GM12878 (cell line): ENCODE measurements at regions not wholly inside any gene's neighbourhood (a gene's known extent, or its start where the extent isn't known, plus 50 kb on each side); places are given as distances from the start of the nearest gene placed in this dataset.

Source experiments
- ATAC-seq: fragments of 200-7000 bp; cut with Tn5 transposase; 3 replicates; pipeline ENCODE4 v1.9.1; 2020; ENCODE audit warnings: mild to moderate bottlenecking, moderate library complexity
- BruUV-seq: library from RNA; stranded (reverse); fragments of 400-500 nt; replicated peaks from 2 replicates; lab custom pipeline; 2021; lab: Mats Ljungman, UMichigan
- CTCF ChIA-PET: fragments of 300-600 bp; sonication (Branson Sonifier 250); formaldehyde crosslinking; extraction: SDS; loops from one replicate; lab custom pipeline; 2021; ENCODE audit warnings: inconsistent platforms; lab: Yijun Ruan, JAX
- POLR2A ChIA-PET: fragments of 350-600 bp; formaldehyde crosslinking; extraction: SDS; loops from one replicate; lab custom pipeline; 2021; ENCODE audit warnings: inconsistent platforms; lab: Charles Lee
- RAD21 ChIA-PET: fragments of 300-600 bp; sonication (Branson Sonifier 250); formaldehyde crosslinking; loops from one replicate; lab custom pipeline; 2023; ENCODE audit warnings: antibody characterized with exemption; ENCODE audit not compliant: unreplicated experiment; lab: Charles Lee
- SMC1A ChIA-PET: fragments of 300-600 bp; sonication (Branson Sonifier 250); formaldehyde crosslinking; loops from one replicate; lab custom pipeline; 2023; ENCODE audit not compliant: unreplicated experiment, uncharacterized antibody; lab: Charles Lee
- DNase-seq: peaks from one replicate; pipeline ENCODE4 v3.0.0-alpha.2; 2011; ENCODE audit warnings: low read depth, low spot score
- FAIRE-seq: peaks from 3 replicates; lab custom pipeline; 2011; peaks lifted over from hg19 to GRCh38; lab: Jason Lieb, UNC
- H2AFZ ChIP-seq: 2 replicates; pipeline ENCODE4 v1.6.0; 2011; ENCODE audit warnings: low read depth, low read length, control low read depth; ENCODE audit not compliant: control insufficient read depth
- H3K27ac ChIP-seq: 2 replicates; pipeline ENCODE4 v1.5.1; 2011; ENCODE audit warnings: control low read depth; ENCODE audit not compliant: control insufficient read depth, insufficient read depth
- H3K27me3 ChIP-seq, 2 experiments: replicated peaks in 1 of 2; 2 replicates each; pipeline versions ENCODE4 v1.6.0 to v1.6.1; 2011; ENCODE audit warnings: low read length in 1 of 2; ENCODE audit not compliant: control insufficient read depth in 2 of 2, insufficient read depth in 2 of 2
- H3K36me3 ChIP-seq, 2 experiments: 2 replicates each; pipeline ENCODE4 v1.5.1; 2011; ENCODE audit warnings: low read length in 1 of 2; ENCODE audit not compliant: control insufficient read depth in 2 of 2, insufficient read depth in 2 of 2
- H3K4me1 ChIP-seq: 2 replicates; pipeline ENCODE4 v1.6.1; 2011; ENCODE audit warnings: mild to moderate bottlenecking, low read length, moderate library complexity, mixed read lengths; ENCODE audit not compliant: control insufficient read depth, insufficient read depth
- H3K4me2 ChIP-seq: 2 replicates; pipeline ENCODE4 v1.6.0; 2011; ENCODE audit warnings: control low read depth; ENCODE audit not compliant: control insufficient read depth, insufficient read depth
- H3K4me3 ChIP-seq: fragments of 200-600 bp; sonication (generic); 2 replicates; pipeline ENCODE4 v1.5.1; 2016
- H3K79me2 ChIP-seq: 2 replicates; pipeline ENCODE4 v1.6.0; 2011; ENCODE audit warnings: low read length; ENCODE audit not compliant: control insufficient read depth, insufficient read depth
- H3K9ac ChIP-seq: 2 replicates; pipeline ENCODE4 v1.8.0; 2011; ENCODE audit warnings: low read length, control low read depth, mixed read lengths; ENCODE audit not compliant: control insufficient read depth, insufficient read depth
- H3K9me3 ChIP-seq: replicated peaks from 3 replicates; pipeline ENCODE4 v1.5.1; 2011; ENCODE audit warnings: mild to moderate bottlenecking, low read length; ENCODE audit not compliant: control insufficient read depth, insufficient read depth
- H4K20me1 ChIP-seq: 2 replicates; pipeline ENCODE4 v1.6.0; 2011; ENCODE audit not compliant: control insufficient read depth, insufficient read depth
- BMI1 ChIP-seq: fragments of 450-650 bp; IDR thresholded peaks from 2 replicates; pipeline ENCODE4 v1.6.1; 2016; ENCODE audit warnings: mild to moderate bottlenecking, moderate library complexity, borderline replicate concordance
- BRCA1 ChIP-seq: IDR thresholded peaks from 2 replicates; pipeline ENCODE4 v1.6.1; 2011; ENCODE audit warnings: low read depth, low read length, improper control_type of control experiment
- EED ChIP-seq: sonication (generic); IDR thresholded peaks from 2 replicates; pipeline ENCODE4 v1.6.1; 2016; ENCODE audit warnings: antibody characterized with exemption, low read depth
- EP300 ChIP-seq, 2 experiments: fragments of 150-350 bp in 1 of 2; IDR thresholded peaks; 2 replicates each; pipeline ENCODE4 v1.6.1; 2011 to 2012; ENCODE audit warnings: low read depth in 2 of 2, low read length in 2 of 2, borderline replicate concordance in 1 of 2, improper control_type of control experiment in 1 of 2, inconsistent platforms in 1 of 2; ENCODE audit not compliant: control insufficient read depth in 1 of 2
- JUNB ChIP-seq: IDR thresholded peaks from 2 replicates; pipeline ENCODE4 v1.6.1; 2016; ENCODE audit warnings: antibody characterized with exemption, mild to moderate bottlenecking
- LARP7 ChIP-seq: fragments of 450-650 bp; IDR thresholded peaks from 2 replicates; pipeline ENCODE4 v1.6.1; 2017; ENCODE audit warnings: mild to moderate bottlenecking
- PRDM15 ChIP-seq: fragments of 450-650 bp; formaldehyde crosslinking; IDR thresholded peaks from 2 replicates; pipeline ENCODE4 v1.4.0; 2020; ENCODE audit warnings: mild to moderate bottlenecking, moderate library complexity
- RAD21 ChIP-seq: IDR thresholded peaks from 2 replicates; pipeline ENCODE4 v1.6.1; 2011; ENCODE audit warnings: mild to moderate bottlenecking, low read depth, low read length, moderate library complexity; ENCODE audit not compliant: insufficient read depth
- SMAD1 ChIP-seq: fragments of 450-650 bp; IDR thresholded peaks from 2 replicates; pipeline ENCODE4 v1.6.1; 2018; ENCODE audit warnings: mild to moderate bottlenecking, low read depth; ENCODE audit not compliant: partially characterized antibody
- ZNF622 ChIP-seq: fragments of 450-650 bp; IDR thresholded peaks from 2 replicates; pipeline ENCODE4 v1.6.1; 2017; ENCODE audit warnings: mild to moderate bottlenecking, inconsistent platforms
- in situ Hi-C: fragments of 300-500 bp; cut with MboI; formaldehyde crosslinking; loops from 9 replicates; pipeline ENCODE4 v1.14.3; 2018; ENCODE audit warnings: mixed read lengths
- intact Hi-C: fragments of 100-400 bp; cut with micrococcal nuclease; formaldehyde crosslinking; loops from one replicate; pipeline ENCODE4 v1.14.2; 2022; ENCODE audit not compliant: unreplicated experiment
- TF ChIP-seq, protein P1 (sequence below): IDR thresholded peaks from 2 replicates; pipeline ENCODE4 v1.6.1; 2012; ENCODE audit warnings: low read depth, low read length, improper control_type of control experiment
- TF ChIP-seq, protein P2 (sequence below): fragments of 450-650 bp; formaldehyde crosslinking; IDR thresholded peaks from 2 replicates; pipeline ENCODE4 v1.4.0; 2022; ENCODE audit warnings: mild to moderate bottlenecking, moderate library complexity
- TF ChIP-seq, protein P3 (sequence below): fragments of 450-650 bp; IDR thresholded peaks from 2 replicates; pipeline ENCODE4 v1.6.1; 2017; ENCODE audit warnings: mild to moderate bottlenecking, moderate library complexity

GRCh38 chr10:4460267-4460666, 365.7 kb upstream of the AKR1E2 start:
- H3K36me3 ChIP-seq: no peaks in the 10 kb centered on the region
- DNase-seq: no peak
- no TSS peak for BruUV-seq
- in situ Hi-C loops (no loop called here), intact Hi-C loops (no loop called here)
- no peak for ATAC-seq
- no peak overlapping the region for H3K4me3 ChIP-seq
- no peak overlapping the region for H3K27ac ChIP-seq
- no peak overlapping the region for H2AFZ ChIP-seq
- no peaks in the 10 kb centered on the region for H4K20me1 ChIP-seq
- no peaks in the 10 kb centered on the region for H3K79me2 ChIP-seq
- no peaks in the 10 kb centered on the region for H3K27me3 ChIP-seq
- H3K4me2 ChIP-seq: no peak overlapping the region
- POLR2A ChIA-PET: no interaction called here
- RAD21 ChIA-PET: no interaction called here
- CTCF ChIA-PET: no interaction called here
- SMC1A ChIA-PET: no interaction called here
- no peaks in the 10 kb centered on the region for H3K9me3 ChIP-seq
- no peak for FAIRE-seq
- H3K4me1 ChIP-seq: no peaks in the 10 kb centered on the region
- H3K9ac ChIP-seq: no peak overlapping the region
- no peak for TF ChIP-seq PRDM15
- no peak for TF ChIP-seq EP300 (IDR thresholded peaks at IDR 0.05; ENCODE audit: borderline replicate concordance in 1 of 2, control insufficient read depth in 1 of 2, low read depth in 2 of 2, low read length in 2 of 2)
- TF ChIP-seq, protein P1, sequence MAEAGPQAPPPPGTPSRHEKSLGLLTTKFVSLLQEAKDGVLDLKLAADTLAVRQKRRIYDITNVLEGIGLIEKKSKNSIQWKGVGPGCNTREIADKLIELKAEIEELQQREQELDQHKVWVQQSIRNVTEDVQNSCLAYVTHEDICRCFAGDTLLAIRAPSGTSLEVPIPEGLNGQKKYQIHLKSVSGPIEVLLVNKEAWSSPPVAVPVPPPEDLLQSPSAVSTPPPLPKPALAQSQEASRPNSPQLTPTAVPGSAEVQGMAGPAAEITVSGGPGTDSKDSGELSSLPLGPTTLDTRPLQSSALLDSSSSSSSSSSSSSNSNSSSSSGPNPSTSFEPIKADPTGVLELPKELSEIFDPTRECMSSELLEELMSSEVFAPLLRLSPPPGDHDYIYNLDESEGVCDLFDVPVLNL: no peak
- TF ChIP-seq SMAD1: no peak
- TF ChIP-seq, protein P2, sequence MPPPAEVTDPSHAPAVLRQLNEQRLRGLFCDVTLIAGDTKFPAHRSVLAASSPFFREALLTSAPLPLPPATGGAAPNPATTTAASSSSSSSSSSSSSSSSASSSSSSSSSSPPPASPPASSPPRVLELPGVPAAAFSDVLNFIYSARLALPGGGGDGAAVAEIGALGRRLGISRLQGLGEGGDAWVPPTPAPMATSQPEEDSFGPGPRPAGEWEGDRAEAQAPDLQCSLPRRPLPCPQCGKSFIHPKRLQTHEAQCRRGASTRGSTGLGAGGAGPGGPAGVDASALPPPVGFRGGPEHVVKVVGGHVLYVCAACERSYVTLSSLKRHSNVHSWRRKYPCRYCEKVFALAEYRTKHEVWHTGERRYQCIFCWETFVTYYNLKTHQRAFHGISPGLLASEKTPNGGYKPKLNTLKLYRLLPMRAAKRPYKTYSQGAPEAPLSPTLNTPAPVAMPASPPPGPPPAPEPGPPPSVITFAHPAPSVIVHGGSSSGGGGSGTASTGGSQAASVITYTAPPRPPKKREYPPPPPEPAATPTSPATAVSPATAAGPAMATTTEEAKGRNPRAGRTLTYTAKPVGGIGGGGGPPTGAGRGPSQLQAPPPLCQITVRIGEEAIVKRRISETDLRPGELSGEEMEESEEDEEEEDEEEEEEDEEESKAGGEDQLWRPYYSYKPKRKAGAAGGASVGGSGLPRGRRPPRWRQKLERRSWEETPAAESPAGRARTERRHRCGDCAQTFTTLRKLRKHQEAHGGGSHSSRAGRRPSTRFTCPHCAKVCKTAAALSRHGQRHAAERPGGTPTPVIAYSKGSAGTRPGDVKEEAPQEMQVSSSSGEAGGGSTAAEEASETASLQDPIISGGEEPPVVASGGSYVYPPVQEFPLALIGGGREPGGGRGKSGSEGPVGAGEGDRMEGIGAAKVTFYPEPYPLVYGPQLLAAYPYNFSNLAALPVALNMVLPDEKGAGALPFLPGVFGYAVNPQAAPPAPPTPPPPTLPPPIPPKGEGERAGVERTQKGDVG (CRISPR knock-in tag): no peak
- TF ChIP-seq JUNB: no peak
- TF ChIP-seq ZNF622: no peak
- no peak for TF ChIP-seq BMI1
- no peak for TF ChIP-seq RAD21
- TF ChIP-seq, protein P3, sequence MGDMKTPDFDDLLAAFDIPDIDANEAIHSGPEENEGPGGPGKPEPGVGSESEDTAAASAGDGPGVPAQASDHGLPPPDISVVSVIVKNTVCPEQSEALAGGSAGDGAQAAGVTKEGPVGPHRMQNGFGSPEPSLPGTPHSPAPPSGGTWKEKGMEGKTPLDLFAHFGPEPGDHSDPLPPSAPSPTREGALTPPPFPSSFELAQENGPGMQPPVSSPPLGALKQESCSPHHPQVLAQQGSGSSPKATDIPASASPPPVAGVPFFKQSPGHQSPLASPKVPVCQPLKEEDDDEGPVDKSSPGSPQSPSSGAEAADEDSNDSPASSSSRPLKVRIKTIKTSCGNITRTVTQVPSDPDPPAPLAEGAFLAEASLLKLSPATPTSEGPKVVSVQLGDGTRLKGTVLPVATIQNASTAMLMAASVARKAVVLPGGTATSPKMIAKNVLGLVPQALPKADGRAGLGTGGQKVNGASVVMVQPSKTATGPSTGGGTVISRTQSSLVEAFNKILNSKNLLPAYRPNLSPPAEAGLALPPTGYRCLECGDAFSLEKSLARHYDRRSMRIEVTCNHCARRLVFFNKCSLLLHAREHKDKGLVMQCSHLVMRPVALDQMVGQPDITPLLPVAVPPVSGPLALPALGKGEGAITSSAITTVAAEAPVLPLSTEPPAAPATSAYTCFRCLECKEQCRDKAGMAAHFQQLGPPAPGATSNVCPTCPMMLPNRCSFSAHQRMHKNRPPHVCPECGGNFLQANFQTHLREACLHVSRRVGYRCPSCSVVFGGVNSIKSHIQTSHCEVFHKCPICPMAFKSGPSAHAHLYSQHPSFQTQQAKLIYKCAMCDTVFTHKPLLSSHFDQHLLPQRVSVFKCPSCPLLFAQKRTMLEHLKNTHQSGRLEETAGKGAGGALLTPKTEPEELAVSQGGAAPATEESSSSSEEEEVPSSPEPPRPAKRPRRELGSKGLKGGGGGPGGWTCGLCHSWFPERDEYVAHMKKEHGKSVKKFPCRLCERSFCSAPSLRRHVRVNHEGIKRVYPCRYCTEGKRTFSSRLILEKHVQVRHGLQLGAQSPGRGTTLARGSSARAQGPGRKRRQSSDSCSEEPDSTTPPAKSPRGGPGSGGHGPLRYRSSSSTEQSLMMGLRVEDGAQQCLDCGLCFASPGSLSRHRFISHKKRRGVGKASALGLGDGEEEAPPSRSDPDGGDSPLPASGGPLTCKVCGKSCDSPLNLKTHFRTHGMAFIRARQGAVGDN: no peak
- TF ChIP-seq LARP7: no peak
- TF ChIP-seq EED: no peak
- no peak for TF ChIP-seq BRCA1
